Neuronal stem cell (in vitro differentiated cells): ENCODE measurements at regions not wholly inside any gene's neighbourhood (a gene's known extent, or its start where the extent isn't known, plus 50 kb on each side); places are given as distances from the start of the nearest gene placed in this dataset.

Experiments used
- DNase-seq: peaks from one replicate; pipeline ENCODE4 v3.0.0-alpha.2; 2013; ENCODE audit warnings: low spot score
- H2AFZ ChIP-seq: one replicate; pipeline ENCODE4 v1.6.1; 2013; ENCODE audit warnings: mild to moderate bottlenecking, low read length, inconsistent platforms
- H2AK5ac ChIP-seq: 2 replicates; pipeline ENCODE4 v1.6.1; 2013; ENCODE audit warnings: low read depth, mild to moderate bottlenecking, inconsistent platforms, low read length, moderate library complexity, mixed read lengths
- H2BK120ac ChIP-seq: 2 replicates; pipeline ENCODE4 v1.6.1; 2013; ENCODE audit warnings: low read depth, mild to moderate bottlenecking, inconsistent platforms, low read length, moderate library complexity, mixed read lengths
- H2BK12ac ChIP-seq: one replicate; pipeline ENCODE4 v1.6.1; 2013; ENCODE audit warnings: low read length, inconsistent platforms
- H2BK15ac ChIP-seq: 2 replicates; pipeline ENCODE4 v1.6.1; 2013; ENCODE audit warnings: mild to moderate bottlenecking, low read length, inconsistent platforms, mixed read lengths
- H2BK5ac ChIP-seq: one replicate; pipeline ENCODE4 v1.6.1; 2013; ENCODE audit warnings: inconsistent platforms, mild to moderate bottlenecking, low read length, moderate library complexity
- H3K14ac ChIP-seq: one replicate; pipeline ENCODE4 v1.6.1; 2013; ENCODE audit warnings: low read length, inconsistent platforms
- H3K18ac ChIP-seq: 2 replicates; pipeline ENCODE4 v1.6.1; 2013; ENCODE audit warnings: low read length, inconsistent platforms
- H3K23ac ChIP-seq: 2 replicates; pipeline ENCODE4 v1.6.1; 2013; ENCODE audit warnings: low read depth, mild to moderate bottlenecking, mixed read lengths, low read length, inconsistent platforms; ENCODE audit not compliant: poor library complexity
- H3K27ac ChIP-seq: replicated peaks from 3 replicates; pipeline ENCODE4 v1.5.1; 2013; ENCODE audit warnings: low read length, inconsistent platforms
- H3K27me3 ChIP-seq, 3 experiments: 2 replicates each; pipeline ENCODE4 v1.6.1; 2013; ENCODE audit warnings: low read length in 3 of 3, mild to moderate bottlenecking in 2 of 3, inconsistent platforms in 1 of 3, low read depth in 1 of 3, mixed read lengths in 1 of 3, moderate library complexity in 1 of 3; ENCODE audit not compliant: control insufficient read depth in 3 of 3, insufficient read depth in 3 of 3
- H3K36me3 ChIP-seq, 2 donors: replicated peaks in 1 of 2; 2 replicates each; pipeline ENCODE4 v1.6.1; 2013; ENCODE audit warnings: low read length in 2 of 2; ENCODE audit not compliant: control insufficient read depth in 2 of 2, insufficient read depth in 2 of 2
- H3K4ac ChIP-seq: 2 replicates; pipeline ENCODE4 v1.6.1; 2013; ENCODE audit warnings: inconsistent platforms, mild to moderate bottlenecking, low read length, moderate library complexity
- H3K4me1 ChIP-seq, 2 donors: 1 replicate in 1 of 2; 2 replicates in 1 of 2; pipeline ENCODE4 v1.6.1; 2013; ENCODE audit warnings: low read length in 2 of 2, low read depth in 1 of 2; ENCODE audit not compliant: control insufficient read depth in 2 of 2, insufficient read depth in 1 of 2
- H3K4me2 ChIP-seq: one replicate; pipeline ENCODE4 v1.6.1; 2013; ENCODE audit warnings: mild to moderate bottlenecking, low read length, inconsistent platforms; ENCODE audit not compliant: insufficient read depth, poor library complexity, severe bottlenecking
- H3K4me3 ChIP-seq, 2 donors: 2 replicates each; pipeline ENCODE4 v1.5.1; 2013; ENCODE audit warnings: low read length in 2 of 2, mild to moderate bottlenecking in 2 of 2, inconsistent platforms in 1 of 2, moderate library complexity in 1 of 2
- H3K79me1 ChIP-seq: one replicate; pipeline ENCODE4 v1.6.1; 2013; ENCODE audit warnings: low read depth, mild to moderate bottlenecking, inconsistent platforms, low read length, moderate library complexity
- H3K9ac ChIP-seq: one replicate; pipeline ENCODE4 v1.6.1; 2013; ENCODE audit warnings: mild to moderate bottlenecking, low read depth, low read length, inconsistent platforms; ENCODE audit not compliant: poor library complexity
- H3K9me3 ChIP-seq, 2 donors: replicated peaks in 1 of 2; 2 replicates each; pipeline versions ENCODE3 to v1.6.1; 2013; ENCODE audit warnings: low read length in 2 of 2, mild to moderate bottlenecking in 2 of 2, inconsistent platforms in 1 of 2, low read depth in 1 of 2, mixed read lengths in 1 of 2, moderate library complexity in 1 of 2; ENCODE audit not compliant: control insufficient read depth in 2 of 2, insufficient read depth in 1 of 2
- H4K8ac ChIP-seq: one replicate; pipeline ENCODE4 v1.6.1; 2013; ENCODE audit warnings: low read depth, mild to moderate bottlenecking, inconsistent platforms, low read length, moderate library complexity
- H4K91ac ChIP-seq: one replicate; pipeline ENCODE4 v1.6.1; 2013; ENCODE audit warnings: low read length, low read depth, mild to moderate bottlenecking, inconsistent platforms; ENCODE audit not compliant: poor library complexity
- WGBS, 2 donors: extraction: QIAGEN DNeasy Blood & Tissue Kit; methylation state at CpG; one replicate each; pipeline ENCODE4 v1.1.7; 2013; ENCODE audit warnings: missing lambda C conversion rate in 2 of 2, mixed read lengths in 1 of 2; ENCODE audit not compliant: insufficient read length in 2 of 2, insufficient replicate concordance in 1 of 2; ENCODE audit errors: extremely low coverage in 2 of 2; 5-methylcytosine and 5-hydroxymethylcytosine counted together

GRCh38 chr6:114514170-114514569, 171.3 kb upstream of the HS3ST5 start:
- Histone ChIP-seq H3K14ac (no peak overlapping the region), H3K4me2 (no peak overlapping the region), H4K8ac (no peak overlapping the region), H3K27ac (no peak overlapping the region), H3K23ac (no peak overlapping the region), H2BK5ac (no peak overlapping the region), H3K36me3 (no peaks in the 10 kb centered on the region), H3K18ac (no peak overlapping the region), H2BK120ac (no peak overlapping the region), H3K4me3 (no peak overlapping the region), H3K9ac (no peak overlapping the region), H2AK5ac (no peak overlapping the region), H4K91ac (no peak overlapping the region), H3K4ac (no peak overlapping the region), H3K9me3 (no peaks in the 10 kb centered on the region), H3K4me1 (no peaks in the 10 kb centered on the region), H2BK12ac (no peak overlapping the region), H2BK15ac (no peak overlapping the region), H3K79me1 (no peaks in the 10 kb centered on the region), H2AFZ (no peak overlapping the region), H3K27me3 (no peaks in the 10 kb centered on the region)
- WGBS, 2 donors = no CpG with 5 or more reads among the region's 1 CpG
- DNase-seq = no peak

DNA sequence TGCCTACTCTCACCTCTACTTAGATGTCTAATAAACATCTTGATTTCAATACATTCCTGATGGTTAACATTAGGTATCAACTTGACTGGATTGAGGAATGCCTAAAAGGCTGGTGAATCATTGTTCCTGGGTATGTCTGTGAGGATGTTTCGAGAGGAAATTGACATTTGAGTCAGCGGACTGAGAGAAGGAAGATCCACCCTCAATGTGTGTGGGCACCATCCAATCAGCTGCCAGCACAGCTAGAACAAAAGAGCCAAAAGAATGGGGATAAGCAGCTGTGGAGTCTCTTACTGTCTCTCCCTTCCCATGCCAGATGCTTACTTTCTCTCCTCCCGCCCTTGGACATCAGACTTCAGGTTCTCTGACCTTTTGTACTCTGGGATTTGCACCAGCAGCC, 128.6 kb upstream of the HS3ST5 start:
- Histone ChIP-seq H3K14ac (no peak overlapping the region), H2AK5ac (no peak overlapping the region), H3K79me1 (no peaks in the 10 kb centered on the region), H2BK12ac (no peak overlapping the region), H3K27me3 (no peaks in the 10 kb centered on the region), H3K9me3 (peaks cover 0 to 3% of the 10 kb centered on the region in 2 donors), H2BK15ac (no peak overlapping the region), H2AFZ (no peak overlapping the region), H3K4me2 (no peak overlapping the region), H3K4me1 (peaks cover 0 to 5% of the 10 kb centered on the region in 2 donors), H3K18ac (no peak overlapping the region), H3K4ac (no peak overlapping the region), H4K8ac (no peak overlapping the region), H2BK5ac (no peak overlapping the region), H3K23ac (no peak overlapping the region), H3K27ac (no peak overlapping the region), H4K91ac (no peak overlapping the region), H3K4me3 (no peak overlapping the region), H3K36me3 (no peaks in the 10 kb centered on the region), H3K9ac (no peak overlapping the region), H2BK120ac (no peak overlapping the region)
- no peak for DNase-seq
- no CpG with 5 or more reads among the region's 3 CpGs for WGBS, 2 donors

- Histone ChIP-seq H4K8ac (no peak overlapping the region), H2AK5ac (no peak overlapping the region), H2BK12ac (no peak overlapping the region), H3K9ac (no peak overlapping the region), H3K4me2 (no peak overlapping the region), H2BK5ac (no peak overlapping the region), H3K4me1 (peaks cover 0 to 5% of the 10 kb centered on the region in 2 donors), H3K4ac (no peak overlapping the region), H3K9me3 (peaks cover 0 to 3% of the 10 kb centered on the region in 2 donors), H2AFZ (no peak overlapping the region), H2BK120ac (no peak overlapping the region), H3K4me3 (no peak overlapping the region), H3K27me3 (no peaks in the 10 kb centered on the region), H3K14ac (no peak overlapping the region), H4K91ac (no peak overlapping the region), H2BK15ac (no peak overlapping the region), H3K27ac (no peak overlapping the region), H3K79me1 (no peaks in the 10 kb centered on the region), H3K23ac (no peak overlapping the region), H3K18ac (no peak overlapping the region), H3K36me3 (no peaks in the 10 kb centered on the region)
- WGBS, 2 donors = no CpG with 5 or more reads among the region's 2 CpGs
- no peak for DNase-seq
Measured at GRCh38 chr6:114467931-114468330, 125.1 kb upstream of the HS3ST5 start.

DNA sequence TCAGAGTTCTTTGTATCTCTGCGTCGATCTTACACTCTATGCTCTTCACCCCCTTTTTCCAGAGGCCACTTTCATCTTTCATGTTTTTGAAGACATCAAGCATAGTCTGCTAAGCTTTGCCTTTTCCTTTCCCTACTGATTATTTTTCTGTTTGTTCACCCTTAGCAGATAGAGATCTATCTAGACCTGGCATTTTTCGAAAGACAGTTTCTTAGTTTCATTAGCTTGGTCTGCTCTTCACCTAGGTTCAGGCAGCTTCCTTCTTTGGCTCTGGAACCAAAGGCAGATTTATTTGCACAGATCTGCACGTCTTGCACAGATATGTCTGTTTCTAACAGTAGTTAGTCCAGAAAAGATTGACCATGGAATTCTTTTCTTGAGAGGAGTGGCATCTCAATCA, 122.7 kb upstream of the HS3ST5 start:
- Histone ChIP-seq H2BK5ac (no peak overlapping the region), H2BK15ac (no peak overlapping the region), H2BK120ac (no peak overlapping the region), H4K91ac (no peak overlapping the region), H3K4me1 (no peaks in the 10 kb centered on the region), H3K4me2 (no peak overlapping the region), H3K27me3 (no peaks in the 10 kb centered on the region), H3K9ac (no peak overlapping the region), H4K8ac (no peak overlapping the region), H2AFZ (no peak overlapping the region), H3K27ac (no peak overlapping the region), H3K79me1 (no peaks in the 10 kb centered on the region), H3K23ac (no peak overlapping the region), H3K14ac (no peak overlapping the region), H2AK5ac (no peak overlapping the region), H3K4me3 (no peak overlapping the region), H3K36me3 (no peaks in the 10 kb centered on the region), H3K9me3 (no peaks in the 10 kb centered on the region), H2BK12ac (no peak overlapping the region), H3K18ac (no peak overlapping the region), H3K4ac (no peak overlapping the region)
- no CpG with 5 or more reads among the region's 4 CpGs for WGBS, 2 donors
- no peak for DNase-seq
